Pancreas (tissue), 10 donors: ENCODE measurements at regions not wholly inside any gene's neighbourhood (a gene's known extent, or its start where the extent isn't known, plus 50 kb on each side); places are given as distances from the start of the nearest gene placed in this dataset.
"Not testable (repeated sequence)": the region's sequence is repeated elsewhere in the genome, so short reads cannot be mapped to it uniquely, and the experiment has no call there.

Source experiments
- ATAC-seq, 4 donors: fragments of 200-7000 bp; cut with Tn5 transposase; one replicate each; pipeline versions ENCODE4 v1.8.0 to v1.9.1; 2020; ENCODE audit warnings: mild to moderate bottlenecking in 4 of 4, moderate library complexity in 4 of 4
- DNase-seq, 6 donors: peaks; one replicate each; pipeline ENCODE4 v3.0.0-alpha.2; 2020
- FAIRE-seq: peaks from 2 replicates; lab custom pipeline; 2012; peaks lifted over from hg19 to GRCh38; lab: Jason Lieb, UNC
- H3K27ac ChIP-seq, 4 donors: fragments of 200-600 bp; sonication (generic); 1 replicate in 3 of 4; 2 replicates in 1 of 4; pipeline versions ENCODE4 v1.5.0 to v1.8.0; 2020
- H3K27me3 ChIP-seq, 4 donors: fragments of 200-600 bp; one replicate each; pipeline ENCODE4 v1.8.0; 2021
- H3K36me3 ChIP-seq, 3 donors: fragments of 200-600 bp; sonication (generic) in 1 of 3; one replicate each; pipeline versions ENCODE4 v1.5.0 to v1.8.0; 2020 to 2021
- H3K4me1 ChIP-seq, 3 donors: fragments of 200-600 bp; one replicate each; pipeline ENCODE4 v1.8.0; 2021
- H3K4me3 ChIP-seq, 4 donors: fragments of 200-600 bp; sonication (generic) in 2 of 4; one replicate each; pipeline versions ENCODE4 v1.5.0 to v1.8.0; 2020 to 2021
- H3K9me3 ChIP-seq, 4 donors: fragments of 200-600 bp; one replicate each; pipeline ENCODE4 v1.8.0; 2021
- CTCF ChIP-seq, 4 donors: fragments of 200-600 bp; sonication (generic) in 3 of 4; IDR thresholded peaks; one replicate each; pipeline versions ENCODE4 v1.5.0 to v1.8.0; 2021; ENCODE audit warnings: antibody characterized with exemption in 4 of 4
- WGBS, 2 donors: extraction: QIAGEN DNeasy Blood & Tissue Kit; methylation state at CpG; one replicate each; pipeline ENCODE4 v1.1.7; 2013; 5-methylcytosine and 5-hydroxymethylcytosine counted together
- intact Hi-C, 3 donors: fragments of 100-400 bp; cut with DNase I; formaldehyde crosslinking; loops; one replicate each; pipeline versions ENCODE4 v1.11.1 to v1.14.2; 2022
- donor health status: healthy with polysubstance abuse.
- donor health status: DM: no; HTN: no; CAD: no; lungs with moderate emphysema.
- donor health status: DM: no; HTN: no; CAD: no.
- donor health status: control.
- donor health status: control.
- donor health status: Bipolar disorder and iron deficiency.
- donor health status: DM: yes; HTN: yes; CAD: no.
- donor health status: DM: no; HTN: no; CAD: no.
- donor health status: DM: no; HTN: no; CAD: no.
- donor health status: DM: yes; HTN: yes; CAD: no.

- FAIRE-seq (no peak), DNase-seq (no peak), ATAC-seq (no peak)
- intact Hi-C loops: no loop called here
- no peak overlapping the region for H3K27ac ChIP-seq
- TF ChIP-seq CTCF (IDR thresholded peaks at IDR 0.05): no peak
- H3K27me3 ChIP-seq: no peaks in the 10 kb centered on the region
- H3K36me3 ChIP-seq: no peaks in the 10 kb centered on the region
- H3K9me3 ChIP-seq: no peaks in the 10 kb centered on the region
- H3K4me1 ChIP-seq: no peaks in the 10 kb centered on the region
- no peak overlapping the region for H3K4me3 ChIP-seq
- 94 to 95% methylated on average over 4 of the region's 4 CpGs for WGBS, 2 donors
Measured at GRCh38 chr14:56351861-56352260, 227.7 kb upstream of the TMEM260 start.

GRCh38 chr14:56352999-56353398, 226.6 kb upstream of the TMEM260 start:
- 90 to 91% methylated on average over 2 of the region's 2 CpGs for WGBS, 2 donors
- no peaks in the 10 kb centered on the region for H3K27me3 ChIP-seq
- FAIRE-seq (no peak), DNase-seq (no peak), ATAC-seq (no peak)
- intact Hi-C loops: no loop called here
- no peak overlapping the region for H3K4me3 ChIP-seq
- H3K36me3 ChIP-seq: no peaks in the 10 kb centered on the region
- no peaks in the 10 kb centered on the region for H3K4me1 ChIP-seq
- no peaks in the 10 kb centered on the region for H3K9me3 ChIP-seq
- H3K27ac ChIP-seq: no peak overlapping the region
- TF ChIP-seq CTCF (IDR thresholded peaks at IDR 0.05): no peak

- no peak overlapping the region for H3K27ac ChIP-seq
- FAIRE-seq (no peak), ATAC-seq (no peak), DNase-seq (no peak)
- H3K36me3 ChIP-seq: no peaks in the 10 kb centered on the region
- TF ChIP-seq CTCF (IDR thresholded peaks at IDR 0.05): no peak
- H3K9me3 ChIP-seq: no peaks in the 10 kb centered on the region
- no peaks in the 10 kb centered on the region for H3K27me3 ChIP-seq
- H3K4me3 ChIP-seq: no peak overlapping the region
- intact Hi-C loops: no loop called here
- 85 to 88% methylated on average over 9 of the region's 9 CpGs for WGBS, 2 donors
- H3K4me1 ChIP-seq: no peaks in the 10 kb centered on the region
Measured at GRCh38 chr14:56357428-56357827, 222.2 kb upstream of the TMEM260 start.

GRCh38 chr14:56358275-56358674, 221.3 kb upstream of the TMEM260 start:
- Histone ChIP-seq H3K9me3 (no peaks in the 10 kb centered on the region), H3K36me3 (no peaks in the 10 kb centered on the region), H3K27ac (no peak overlapping the region), H3K4me1 (no peaks in the 10 kb centered on the region), H3K27me3 (no peaks in the 10 kb centered on the region), H3K4me3 (no peak overlapping the region)
- no peak for FAIRE-seq
- intact Hi-C loops: no loop called here
- no peak for TF ChIP-seq CTCF (IDR thresholded peaks at IDR 0.05)
- ATAC-seq: no peak
- DNase-seq: no peak
- 85 to 88% methylated on average over 2 of the region's 2 CpGs for WGBS, 2 donors

- 74 to 79% methylated on average over 7 of the region's 7 CpGs for WGBS, 2 donors
- DNase-seq (no peak), FAIRE-seq (no peak), ATAC-seq (no peak)
- Histone ChIP-seq H3K9me3 (no peaks in the 10 kb centered on the region), H3K4me1 (no peaks in the 10 kb centered on the region), H3K36me3 (no peaks in the 10 kb centered on the region), H3K4me3 (no peak overlapping the region), H3K27ac (no peak overlapping the region), H3K27me3 (no peaks in the 10 kb centered on the region)
- intact Hi-C loops: no loop called here
- TF ChIP-seq CTCF (IDR thresholded peaks at IDR 0.05): no peak
Measured at GRCh38 chr14:56358851-56359614, 220.6 kb upstream of the TMEM260 start.

- FAIRE-seq, H3K4me1 ChIP-seq, intact Hi-C loops, H3K27ac ChIP-seq, H3K9me3 ChIP-seq, H3K27me3 ChIP-seq, H3K4me3 ChIP-seq, ATAC-seq, DNase-seq, H3K36me3 ChIP-seq: not testable (repeated sequence)
- 86 to 100% methylated on average over 1 of the region's 1 CpG for WGBS, 2 donors
Measured at GRCh38 chr14:56365663-56366062, 213.9 kb upstream of the TMEM260 start.
